RWPE1 (cell line): ENCODE measurements at regions not wholly inside any gene's neighbourhood (a gene's known extent, or its start where the extent isn't known, plus 50 kb on each side); places are given as distances from the start of the nearest gene placed in this dataset.

ENCODE experiments used
- CTCF ChIA-PET: fragments of 350-600 bp; sonication (Branson Sonifier 250); formaldehyde crosslinking; extraction: SDS; loops from one replicate; lab custom pipeline; 2021; lab: Yijun Ruan, JAX
- POLR2A ChIA-PET: fragments of 400-600 bp; formaldehyde crosslinking; extraction: SDS; loops from one replicate; lab custom pipeline; 2020; ENCODE audit warnings: antibody characterized with exemption; ENCODE audit not compliant: low non-redundant PET; lab: Yijun Ruan, JAX
- DNase-seq: peaks from one replicate; pipeline ENCODE4 v3.0.0; 2012; ENCODE audit warnings: low spot score
- H3K27ac ChIP-seq: fragments of 450-650 bp; 2 replicates; pipeline ENCODE4 v1.5.1; 2017
- CTCF ChIP-seq: fragments of 450-650 bp; conservative IDR thresholded peaks from 2 replicates; pipeline ENCODE4 v1.5.1; 2017; ENCODE audit warnings: low read depth, mild to moderate bottlenecking

GRCh38 chr1:183726825-183727224, 73.7 kb upstream of the APOBEC4 start:
- CTCF ChIA-PET = no interaction called here

GRCh38 chr1:183724350-183725042, 71.4 kb upstream of the APOBEC4 start:
- H3K27ac ChIP-seq = no peak overlapping the region
- POLR2A ChIA-PET = no interaction called here
- no peak for TF ChIP-seq CTCF
- DNase-seq = no peak
- CTCF ChIA-PET = no interaction called here

More at GRCh38 chr1:183726825-183727224, 73.7 kb upstream of the APOBEC4 start:
- POLR2A ChIA-PET = no interaction called here
- no peak for TF ChIP-seq CTCF
- DNase-seq = no peak
- no peak overlapping the region for H3K27ac ChIP-seq

- POLR2A ChIA-PET = no interaction called here
- CTCF ChIA-PET = no interaction called here
- TF ChIP-seq CTCF = no peak
- no peak overlapping the region for H3K27ac ChIP-seq
- no peak for DNase-seq
Measured at GRCh38 chr1:183723571-183723970, 70.5 kb upstream of the APOBEC4 start.

DNA sequence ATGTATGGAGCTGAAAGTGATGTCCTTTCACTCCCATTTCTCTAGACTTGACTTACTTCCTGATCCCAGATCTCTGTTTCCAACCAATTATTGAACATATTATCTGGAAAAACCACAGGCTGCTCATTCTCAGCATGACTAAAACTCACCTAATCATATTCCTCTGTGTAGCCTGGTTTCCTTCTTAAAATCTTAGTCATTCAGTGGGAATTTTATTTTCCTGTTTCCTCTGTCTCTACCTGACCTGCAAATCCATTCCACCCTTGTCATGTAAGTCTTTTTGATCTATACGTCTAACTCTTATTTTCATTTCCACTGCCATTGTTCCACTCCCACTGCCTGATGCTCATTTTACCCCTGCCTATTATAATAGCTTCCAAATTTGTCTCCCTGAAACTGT, 67.9 kb upstream of the APOBEC4 start:
- ChIA-PET POLR2A (no interaction called here), CTCF (interaction anchor here (0.7 kb wide), 1 partner anchor 87 kb away, joined by 3 read pairs; no protein-coding TSS in a partner anchor)
- DNase-seq = no peak
- H3K27ac ChIP-seq = no peak overlapping the region
- no peak for TF ChIP-seq CTCF

GRCh38 chr1:183720028-183720427, 66.9 kb upstream of the APOBEC4 start:
- TF ChIP-seq CTCF = no peak
- POLR2A ChIA-PET = no interaction called here

GRCh38 chr1:183719289-183719688, 66.2 kb upstream of the APOBEC4 start:
- ChIA-PET CTCF (no interaction called here), POLR2A (no interaction called here)
- TF ChIP-seq CTCF = no peak
- no peak overlapping the region for H3K27ac ChIP-seq
- no peak for DNase-seq

More at GRCh38 chr1:183720028-183720427, 66.9 kb upstream of the APOBEC4 start:
- CTCF ChIA-PET = interaction anchor here (0.5 to 1.1 kb wide), 3 partner anchors 9 to 122 kb away, joined by 3 to 4 read pairs (median 3); no protein-coding TSS in a partner anchor
- H3K27ac ChIP-seq = no peak overlapping the region
- DNase-seq = no peak
